K562 (cell line): ENCODE measurements at regions not wholly inside any gene's neighbourhood (a gene's known extent, or its start where the extent isn't known, plus 50 kb on each side); places are given as distances from the start of the nearest gene placed in this dataset.

Source experiments
- BACH1 ChIP-seq: fragments of 200-800 bp; sonication (Bioruptor generic); IDR thresholded peaks from 2 replicates; pipeline ENCODE4 v1.6.1; 2016; ENCODE audit warnings: missing genetic modification characterization, missing compliant biosample characterization
- CHD4 ChIP-seq: fragments of 200-600 bp; sonication (generic); IDR thresholded peaks from 3 replicates; pipeline ENCODE4 v1.6.1; 2012; ENCODE audit warnings: low read depth, mild to moderate bottlenecking, mixed read lengths, low read length, inconsistent platforms; ENCODE audit not compliant: insufficient read depth, insufficient replicate concordance, poor library complexity, severe bottlenecking
- CTCF ChIP-seq, 3 experiments: IDR thresholded peaks in 2 of 3; conservative IDR thresholded peaks in 1 of 3; 2 replicates each; pipeline ENCODE4 v1.5.1; 2011 to 2012; ENCODE audit warnings: low read length in 3 of 3, mild to moderate bottlenecking in 3 of 3, control low read depth in 2 of 3, improper control_type of control experiment in 1 of 3, inconsistent platforms in 1 of 3, low read depth in 1 of 3, mixed read lengths in 1 of 3, moderate library complexity in 1 of 3; ENCODE audit not compliant: insufficient read depth in 2 of 3
- KLF16 ChIP-seq: IDR thresholded peaks from 2 replicates; pipeline ENCODE4 v1.6.1; 2016; ENCODE audit warnings: antibody characterized with exemption
- PKNOX1 ChIP-seq: fragments of 450-650 bp; IDR thresholded peaks from 2 replicates; pipeline ENCODE4 v1.6.1; 2016
- RAD21 ChIP-seq, 2 experiments: fragments of 250-450 bp in 1 of 2; fragments of 450-650 bp in 1 of 2; sonication (Bioruptor Pico) in 1 of 2; formaldehyde crosslinking in 1 of 2; IDR thresholded peaks in 1 of 2; conservative IDR thresholded peaks in 1 of 2; 2 replicates each; pipeline versions ENCODE4 v1.4.0 to v1.8.0; 2020 to 2022; ENCODE audit warnings: mild to moderate bottlenecking in 2 of 2, moderate library complexity in 1 of 2
- SIN3A ChIP-seq, 2 experiments: fragments of 150-350 bp in 1 of 2; IDR thresholded peaks; 2 replicates each; pipeline ENCODE4 v1.6.1; 2011 to 2016; ENCODE audit warnings: borderline replicate concordance in 2 of 2, low read depth in 2 of 2, low read length in 2 of 2, mild to moderate bottlenecking in 2 of 2, moderate library complexity in 2 of 2; ENCODE audit not compliant: control insufficient read depth in 1 of 2
- SRSF7 ChIP-seq: fragments of 200-400 bp; formaldehyde crosslinking; optimal IDR thresholded peaks from 2 replicates; pipeline ENCODE3; 2017; ENCODE audit warnings: mild to moderate bottlenecking, low read depth, low read length
- ZFP1 ChIP-seq: fragments of 450-650 bp; formaldehyde crosslinking; IDR thresholded peaks from 2 replicates; pipeline ENCODE4 v1.4.0; 2020; ENCODE audit warnings: mild to moderate bottlenecking, mixed read lengths
- TF ChIP-seq, protein P1 (sequence below): fragments of 250-450 bp; sonication (Bioruptor Pico); IDR thresholded peaks from 2 replicates; pipeline ENCODE4 v1.5.0; 2020; ENCODE audit warnings: mild to moderate bottlenecking, borderline replicate concordance
- TF ChIP-seq, protein P2 (sequence below): sonication (generic); formaldehyde crosslinking; IDR thresholded peaks from 2 replicates; pipeline ENCODE4 v1.9.0; 2022; ENCODE audit warnings: mild to moderate bottlenecking, missing genetic modification reagents
- TF ChIP-seq, protein P3 (sequence below): sonication (generic); formaldehyde crosslinking; IDR thresholded peaks from 2 replicates; pipeline ENCODE4 v1.8.0; 2023; ENCODE audit warnings: mild to moderate bottlenecking, missing genetic modification reagents
- TF ChIP-seq, protein P4 (sequence below): sonication (generic); formaldehyde crosslinking; IDR thresholded peaks from 2 replicates; pipeline ENCODE4 v1.8.0; 2022; ENCODE audit warnings: mild to moderate bottlenecking, missing genetic modification reagents

- TF ChIP-seq CHD4 (no peak), KLF16 (no peak), SIN3A (IDR thresholded peaks at IDR 0.05; ENCODE audit: borderline replicate concordance in 2 of 2, control insufficient read depth in 1 of 2, low read depth in 2 of 2, low read length in 2 of 2) (no peak), ZFP1 (no peak), PKNOX1 (no peak), BACH1 (tag) (no peak), CTCF (IDR thresholded peaks at IDR 0.05 in 2 of 3, conservative IDR thresholded peaks at IDR 0.05 in 1 of 3; ENCODE audit: insufficient read depth in 2 of 3, low read depth in 1 of 3, low read length in 3 of 3) (no peak), SRSF7 (no peak), RAD21 (CRISPR knock-in tag; conservative IDR thresholded peaks at IDR 0.05 in 1 of 2, IDR thresholded peaks at IDR 0.05 in 1 of 2) (no peak)
- TF ChIP-seq, protein P1, sequence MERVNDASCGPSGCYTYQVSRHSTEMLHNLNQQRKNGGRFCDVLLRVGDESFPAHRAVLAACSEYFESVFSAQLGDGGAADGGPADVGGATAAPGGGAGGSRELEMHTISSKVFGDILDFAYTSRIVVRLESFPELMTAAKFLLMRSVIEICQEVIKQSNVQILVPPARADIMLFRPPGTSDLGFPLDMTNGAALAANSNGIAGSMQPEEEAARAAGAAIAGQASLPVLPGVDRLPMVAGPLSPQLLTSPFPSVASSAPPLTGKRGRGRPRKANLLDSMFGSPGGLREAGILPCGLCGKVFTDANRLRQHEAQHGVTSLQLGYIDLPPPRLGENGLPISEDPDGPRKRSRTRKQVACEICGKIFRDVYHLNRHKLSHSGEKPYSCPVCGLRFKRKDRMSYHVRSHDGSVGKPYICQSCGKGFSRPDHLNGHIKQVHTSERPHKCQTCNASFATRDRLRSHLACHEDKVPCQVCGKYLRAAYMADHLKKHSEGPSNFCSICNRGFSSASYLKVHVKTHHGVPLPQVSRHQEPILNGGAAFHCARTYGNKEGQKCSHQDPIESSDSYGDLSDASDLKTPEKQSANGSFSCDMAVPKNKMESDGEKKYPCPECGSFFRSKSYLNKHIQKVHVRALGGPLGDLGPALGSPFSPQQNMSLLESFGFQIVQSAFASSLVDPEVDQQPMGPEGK = no peak
- TF ChIP-seq, protein P2, sequence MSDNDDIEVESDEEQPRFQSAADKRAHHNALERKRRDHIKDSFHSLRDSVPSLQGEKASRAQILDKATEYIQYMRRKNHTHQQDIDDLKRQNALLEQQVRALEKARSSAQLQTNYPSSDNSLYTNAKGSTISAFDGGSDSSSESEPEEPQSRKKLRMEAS (CRISPR knock-in tag) = no peak
- TF ChIP-seq, protein P3, sequence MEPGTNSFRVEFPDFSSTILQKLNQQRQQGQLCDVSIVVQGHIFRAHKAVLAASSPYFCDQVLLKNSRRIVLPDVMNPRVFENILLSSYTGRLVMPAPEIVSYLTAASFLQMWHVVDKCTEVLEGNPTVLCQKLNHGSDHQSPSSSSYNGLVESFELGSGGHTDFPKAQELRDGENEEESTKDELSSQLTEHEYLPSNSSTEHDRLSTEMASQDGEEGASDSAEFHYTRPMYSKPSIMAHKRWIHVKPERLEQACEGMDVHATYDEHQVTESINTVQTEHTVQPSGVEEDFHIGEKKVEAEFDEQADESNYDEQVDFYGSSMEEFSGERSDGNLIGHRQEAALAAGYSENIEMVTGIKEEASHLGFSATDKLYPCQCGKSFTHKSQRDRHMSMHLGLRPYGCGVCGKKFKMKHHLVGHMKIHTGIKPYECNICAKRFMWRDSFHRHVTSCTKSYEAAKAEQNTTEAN = no peak
- TF ChIP-seq, protein P4, sequence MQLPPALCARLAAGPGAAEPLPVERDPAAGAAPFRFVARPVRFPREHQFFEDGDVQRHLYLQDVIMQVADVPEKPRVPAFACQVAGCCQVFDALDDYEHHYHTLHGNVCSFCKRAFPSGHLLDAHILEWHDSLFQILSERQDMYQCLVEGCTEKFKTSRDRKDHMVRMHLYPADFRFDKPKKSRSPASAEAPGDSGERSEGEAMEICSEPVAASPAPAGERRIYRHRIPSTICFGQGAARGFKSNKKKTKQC = no peak
Observed at GRCh38 chr12:105839629-105840127, 299.1 kb downstream of the NUAK1 start.
